ENCODE measurements at regions not wholly inside any gene's neighbourhood (a gene's known extent, or its start where the extent isn't known, plus 50 kb on each side); places are given as distances from the start of the nearest gene placed in this dataset.

- no peak overlapping the region for H3K4me3 Mint-ChIP-seq
- peaks cover 2% of the 10 kb centered on the region for H3K36me3 Mint-ChIP-seq (ENCODE audit: insufficient read depth)
- no peak for DNase-seq (ENCODE audit: low spot score in 2 of 2)
- H3K9me3 Mint-ChIP-seq: peaks cover 8% of the 10 kb centered on the region
- no peak overlapping the region for H3K27ac Mint-ChIP-seq (ENCODE audit: low read depth)
- ATAC-seq (replicated peaks; ENCODE audit: extremely low read depth, poor library complexity, severe bottlenecking): no peak
- H3K4me1 Mint-ChIP-seq: no peaks in the 10 kb centered on the region
- H3K27me3 Mint-ChIP-seq: no peaks in the 10 kb centered on the region
These were observed 192.4 kb upstream of the IGF1R start for GRCh38 chr15:98455904-98456303.

- Mint-ChIP-seq H3K36me3 (ENCODE audit: insufficient read depth) (no peaks in the 10 kb centered on the region), H3K9me3 (peaks cover 6% of the 10 kb centered on the region), H3K4me1 (no peaks in the 10 kb centered on the region), H3K4me3 (no peak overlapping the region), H3K27ac (ENCODE audit: low read depth) (no peak overlapping the region), H3K27me3 (no peaks in the 10 kb centered on the region)
- DNase-seq (ENCODE audit: low spot score in 2 of 2) (no peak), ATAC-seq (replicated peaks; ENCODE audit: extremely low read depth, poor library complexity, severe bottlenecking) (no peak)
These were observed 171.8 kb upstream of the IGF1R start for GRCh38 chr15:98476559-98476958.

- Mint-ChIP-seq H3K36me3 (ENCODE audit: insufficient read depth) (no peaks in the 10 kb centered on the region), H3K4me1 (no peaks in the 10 kb centered on the region), H3K9me3 (peaks cover 9% of the 10 kb centered on the region), H3K27me3 (no peaks in the 10 kb centered on the region), H3K4me3 (no peak overlapping the region), H3K27ac (ENCODE audit: low read depth) (no peak overlapping the region)
- no peak for ATAC-seq (replicated peaks; ENCODE audit: extremely low read depth, poor library complexity, severe bottlenecking)
- DNase-seq (ENCODE audit: low spot score in 2 of 2): no peak
These were observed 167.5 kb upstream of the IGF1R start for GRCh38 chr15:98480844-98481243.

GRCh38 chr15:98483575-98484130, 164.7 kb upstream of the IGF1R start:
- Mint-ChIP-seq H3K27ac (ENCODE audit: low read depth) (no peak overlapping the region), H3K27me3 (no peaks in the 10 kb centered on the region), H3K36me3 (ENCODE audit: insufficient read depth) (no peaks in the 10 kb centered on the region), H3K4me1 (no peaks in the 10 kb centered on the region), H3K9me3 (peaks cover 11% of the 10 kb centered on the region), H3K4me3 (no peak overlapping the region)
- ATAC-seq (replicated peaks; ENCODE audit: extremely low read depth, poor library complexity, severe bottlenecking): no peak
- no peak for DNase-seq (ENCODE audit: low spot score in 2 of 2)

- H3K27me3 Mint-ChIP-seq: no peaks in the 10 kb centered on the region
- H3K9me3 Mint-ChIP-seq: peaks cover 5% of the 10 kb centered on the region
- DNase-seq (ENCODE audit: low spot score in 2 of 2) (no peak), ATAC-seq (replicated peaks; ENCODE audit: extremely low read depth, poor library complexity, severe bottlenecking) (no peak)
- no peak overlapping the region for H3K4me3 Mint-ChIP-seq
- H3K36me3 Mint-ChIP-seq (ENCODE audit: insufficient read depth): no peaks in the 10 kb centered on the region
- H3K4me1 Mint-ChIP-seq: no peaks in the 10 kb centered on the region
- H3K27ac Mint-ChIP-seq (ENCODE audit: low read depth): no peak overlapping the region
These were observed 163.4 kb upstream of the IGF1R start for GRCh38 chr15:98484914-98485313.

- ATAC-seq (replicated peaks; ENCODE audit: extremely low read depth, poor library complexity, severe bottlenecking): no peak
- no peak for DNase-seq (ENCODE audit: low spot score in 2 of 2)
- Mint-ChIP-seq H3K27me3 (no peaks in the 10 kb centered on the region), H3K36me3 (ENCODE audit: insufficient read depth) (no peaks in the 10 kb centered on the region), H3K9me3 (peaks cover 5% of the 10 kb centered on the region), H3K4me1 (no peaks in the 10 kb centered on the region), H3K27ac (ENCODE audit: low read depth) (no peak overlapping the region), H3K4me3 (no peak overlapping the region)
These were observed 162.9 kb upstream of the IGF1R start for GRCh38 chr15:98485451-98485850.

GRCh38 chr15:98493966-98494511, 154.3 kb upstream of the IGF1R start:
- Mint-ChIP-seq H3K27me3 (no peaks in the 10 kb centered on the region), H3K4me3 (no peak overlapping the region), H3K36me3 (ENCODE audit: insufficient read depth) (no peaks in the 10 kb centered on the region), H3K4me1 (no peaks in the 10 kb centered on the region), H3K27ac (ENCODE audit: low read depth) (no peak overlapping the region), H3K9me3 (peaks cover 14% of the 10 kb centered on the region)
- ATAC-seq (replicated peaks; ENCODE audit: extremely low read depth, poor library complexity, severe bottlenecking): no peak
- no peak for DNase-seq (ENCODE audit: low spot score in 2 of 2)

GRCh38 chr15:98501192-98501591, 147.1 kb upstream of the IGF1R start:
- no peak for ATAC-seq (replicated peaks; ENCODE audit: extremely low read depth, poor library complexity, severe bottlenecking)
- H3K9me3 Mint-ChIP-seq: peaks cover 15% of the 10 kb centered on the region
- no peak overlapping the region for H3K27ac Mint-ChIP-seq (ENCODE audit: low read depth)
- H3K27me3 Mint-ChIP-seq: peaks cover 34% of the 10 kb centered on the region
- no peak for DNase-seq (ENCODE audit: low spot score in 2 of 2)
- no peak overlapping the region for H3K4me3 Mint-ChIP-seq
- H3K4me1 Mint-ChIP-seq: no peaks in the 10 kb centered on the region
- H3K36me3 Mint-ChIP-seq (ENCODE audit: insufficient read depth): peaks cover 3% of the 10 kb centered on the region

- no peak for ATAC-seq (replicated peaks; ENCODE audit: extremely low read depth, poor library complexity, severe bottlenecking)
- Mint-ChIP-seq H3K27ac (ENCODE audit: low read depth) (no peak overlapping the region), H3K4me1 (no peaks in the 10 kb centered on the region), H3K36me3 (ENCODE audit: insufficient read depth) (peaks cover 3% of the 10 kb centered on the region), H3K9me3 (peaks cover 11% of the 10 kb centered on the region), H3K27me3 (peaks cover 34% of the 10 kb centered on the region), H3K4me3 (no peak overlapping the region)
- DNase-seq (ENCODE audit: low spot score in 2 of 2): no peak
These were observed 146.7 kb upstream of the IGF1R start for GRCh38 chr15:98501632-98502031.

GRCh38 chr15:98503970-98504369, 144.4 kb upstream of the IGF1R start:
- H3K27me3 Mint-ChIP-seq: peaks cover 34% of the 10 kb centered on the region
- no peak for DNase-seq (ENCODE audit: low spot score in 2 of 2)
- no peak overlapping the region for H3K27ac Mint-ChIP-seq (ENCODE audit: low read depth)
- peaks cover 10% of the 10 kb centered on the region for H3K9me3 Mint-ChIP-seq
- H3K4me3 Mint-ChIP-seq: no peak overlapping the region
- H3K36me3 Mint-ChIP-seq (ENCODE audit: insufficient read depth): peaks cover 3% of the 10 kb centered on the region
- H3K4me1 Mint-ChIP-seq: no peaks in the 10 kb centered on the region
- no peak for ATAC-seq (replicated peaks; ENCODE audit: extremely low read depth, poor library complexity, severe bottlenecking)

GRCh38 chr15:98504998-98505397, 143.3 kb upstream of the IGF1R start:
- peaks cover under 1% of the 10 kb centered on the region for H3K9me3 Mint-ChIP-seq
- H3K4me1 Mint-ChIP-seq: no peaks in the 10 kb centered on the region
- no peak overlapping the region for H3K4me3 Mint-ChIP-seq
- DNase-seq (ENCODE audit: low spot score in 2 of 2) (no peak), ATAC-seq (replicated peaks; ENCODE audit: extremely low read depth, poor library complexity, severe bottlenecking) (no peak)
- H3K36me3 Mint-ChIP-seq (ENCODE audit: insufficient read depth): peaks cover 1% of the 10 kb centered on the region
- peaks cover 34% of the 10 kb centered on the region for H3K27me3 Mint-ChIP-seq
- no peak overlapping the region for H3K27ac Mint-ChIP-seq (ENCODE audit: low read depth)

- DNase-seq (ENCODE audit: low spot score in 2 of 2) (no peak), ATAC-seq (replicated peaks; ENCODE audit: extremely low read depth, poor library complexity, severe bottlenecking) (no peak)
- Mint-ChIP-seq H3K27ac (ENCODE audit: low read depth) (no peak overlapping the region), H3K4me3 (no peak overlapping the region), H3K27me3 (peaks cover 34% of the 10 kb centered on the region), H3K9me3 (no peaks in the 10 kb centered on the region), H3K36me3 (ENCODE audit: insufficient read depth) (peaks cover 1% of the 10 kb centered on the region), H3K4me1 (no peaks in the 10 kb centered on the region)
These were observed 142.7 kb upstream of the IGF1R start for GRCh38 chr15:98505611-98506031.

- DNase-seq (ENCODE audit: low spot score in 2 of 2) (no peak), ATAC-seq (replicated peaks; ENCODE audit: extremely low read depth, poor library complexity, severe bottlenecking) (no peak)
- Mint-ChIP-seq H3K27me3 (peaks cover 34% of the 10 kb centered on the region), H3K27ac (ENCODE audit: low read depth) (no peak overlapping the region), H3K36me3 (ENCODE audit: insufficient read depth) (peaks cover 1% of the 10 kb centered on the region), H3K9me3 (no peaks in the 10 kb centered on the region), H3K4me1 (no peaks in the 10 kb centered on the region), H3K4me3 (no peak overlapping the region)
These were observed 142.2 kb upstream of the IGF1R start for GRCh38 chr15:98506172-98506571.
